ENCODE measurements at regions not wholly inside any gene's neighbourhood (a gene's known extent, or its start where the extent isn't known, plus 50 kb on each side); places are given as distances from the start of the nearest gene placed in this dataset.

GRCh38 chr4:4771160-4771559 is 88.3 kb upstream of the MSX1 start:
- no peak for DNase-seq

DNA sequence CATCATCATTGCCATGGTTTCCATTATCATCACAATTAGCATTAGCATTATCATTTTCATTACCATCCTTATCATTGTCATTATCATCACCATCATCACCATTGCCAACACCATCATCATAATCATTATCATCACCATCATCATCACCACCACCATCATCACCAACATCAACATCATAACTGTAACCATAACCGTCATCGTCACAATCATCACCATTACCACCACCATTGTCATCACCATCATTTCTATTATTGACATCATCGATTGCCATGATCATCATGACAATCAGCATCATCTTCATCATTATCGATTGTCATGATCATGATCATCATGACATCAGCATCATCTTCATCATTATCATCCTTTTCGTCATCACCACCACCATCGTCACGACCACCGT is 88.9 kb upstream of the MSX1 start:
- DNase-seq: no peak

- no peak for DNase-seq
These were observed 92.9 kb upstream of the MSX1 start for GRCh38 chr4:4766564-4766963.

- no peak for DNase-seq
These were observed 93.7 kb upstream of the MSX1 start for GRCh38 chr4:4765811-4766210.

GRCh38 chr4:4764558-4764905 is 94.9 kb upstream of the MSX1 start:
- no peak for DNase-seq

- DNase-seq: no peak
These were observed 95.5 kb upstream of the MSX1 start for GRCh38 chr4:4763822-4764557.

DNA sequence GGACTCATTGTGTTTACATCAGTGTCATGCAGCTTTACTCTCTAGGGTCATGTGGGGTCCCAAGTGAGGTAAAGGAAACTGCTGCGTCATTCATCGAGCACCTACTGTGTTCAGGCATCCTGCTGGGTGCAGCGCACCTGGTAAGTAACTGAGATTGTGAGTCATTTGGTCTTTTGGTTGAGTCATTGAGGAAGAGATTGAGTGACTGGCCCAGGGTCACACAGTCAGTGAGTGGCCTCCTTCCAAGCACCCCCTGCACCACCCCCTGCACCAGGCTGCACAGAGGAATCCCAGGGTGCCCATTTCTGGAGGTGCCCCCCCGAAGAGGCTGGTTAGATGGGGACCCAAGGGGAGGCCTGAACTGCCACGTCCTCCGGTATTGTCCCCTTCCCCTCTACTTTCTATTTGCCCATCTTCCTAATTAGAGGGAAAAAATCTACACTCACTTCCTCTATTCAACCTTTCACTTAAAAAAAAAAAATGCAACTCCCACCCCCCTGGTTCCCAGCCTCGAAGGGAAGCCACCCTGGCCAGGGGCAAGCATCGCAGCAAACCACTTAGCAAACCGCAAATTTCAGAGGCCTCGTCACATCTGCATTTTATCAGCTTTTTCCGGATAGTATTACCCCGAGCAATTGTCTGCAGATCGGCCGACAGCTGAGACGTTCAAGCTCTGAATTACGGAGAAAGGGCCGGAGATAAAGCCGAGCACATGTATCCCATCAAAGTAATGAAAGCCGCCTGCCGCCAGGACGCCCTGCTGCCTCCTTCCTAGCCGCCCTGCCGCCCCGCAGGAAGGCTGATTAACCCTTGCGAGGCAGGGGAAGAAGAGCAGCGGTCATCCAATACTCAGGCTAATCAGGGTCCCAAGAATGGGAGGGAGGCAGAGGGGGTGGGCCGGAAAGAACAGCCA is 96.3 kb upstream of the MSX1 start:
- no peak for DNase-seq

- no peak for DNase-seq
These were observed 97.2 kb upstream of the MSX1 start for GRCh38 chr4:4762300-4762699.

- DNase-seq: no peak
These were observed 98.1 kb upstream of the MSX1 start for GRCh38 chr4:4761128-4761982.

DNA sequence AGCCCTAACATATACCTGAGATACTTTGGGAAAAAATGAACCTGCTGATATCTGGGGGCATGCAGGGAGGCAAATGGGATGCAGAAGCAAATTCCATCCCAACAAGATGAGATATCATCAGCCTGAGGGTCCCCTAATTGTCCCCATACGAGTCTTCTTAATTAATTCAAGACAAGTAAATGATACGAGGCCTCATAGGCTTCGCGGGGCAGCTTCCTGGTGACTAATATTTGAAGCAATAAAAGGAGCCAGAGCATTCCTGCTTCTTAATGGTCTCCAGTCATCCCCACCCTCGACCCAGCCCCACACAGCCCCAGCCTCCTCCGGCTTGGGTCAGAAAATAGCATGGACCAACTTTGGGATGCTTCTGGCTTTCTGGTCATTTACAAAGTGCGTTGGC is 99.6 kb upstream of the MSX1 start:
- no peak for DNase-seq

GRCh38 chr4:4759232-4759631 is 100.2 kb upstream of the MSX1 start:
- no peak for DNase-seq

- no peak for DNase-seq
These were observed 100.8 kb upstream of the MSX1 start for GRCh38 chr4:4758681-4759080.

- DNase-seq: no peak
These were observed 104.2 kb upstream of the MSX1 start for GRCh38 chr4:4755306-4755705.

DNA sequence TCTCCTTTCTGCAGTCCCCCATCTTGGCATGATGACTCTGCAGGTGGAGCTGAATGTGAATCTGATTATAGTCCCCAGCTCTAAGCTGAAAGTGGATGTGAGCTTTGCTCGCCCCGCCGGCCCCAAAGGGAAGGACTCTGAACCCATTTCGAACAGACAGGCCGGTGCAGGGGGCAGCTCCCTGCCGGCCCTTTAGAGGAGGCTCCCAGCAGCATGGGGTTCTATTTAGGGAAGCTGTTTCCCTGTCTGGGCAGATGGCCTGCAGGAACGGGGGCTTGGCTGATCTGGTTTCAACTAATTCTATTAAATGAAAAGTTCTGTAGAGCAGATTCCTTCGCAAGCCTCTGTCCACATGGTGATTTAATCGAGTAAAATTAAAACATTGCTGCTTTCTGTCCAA is 104.8 kb upstream of the MSX1 start:
- no peak for DNase-seq

DNA sequence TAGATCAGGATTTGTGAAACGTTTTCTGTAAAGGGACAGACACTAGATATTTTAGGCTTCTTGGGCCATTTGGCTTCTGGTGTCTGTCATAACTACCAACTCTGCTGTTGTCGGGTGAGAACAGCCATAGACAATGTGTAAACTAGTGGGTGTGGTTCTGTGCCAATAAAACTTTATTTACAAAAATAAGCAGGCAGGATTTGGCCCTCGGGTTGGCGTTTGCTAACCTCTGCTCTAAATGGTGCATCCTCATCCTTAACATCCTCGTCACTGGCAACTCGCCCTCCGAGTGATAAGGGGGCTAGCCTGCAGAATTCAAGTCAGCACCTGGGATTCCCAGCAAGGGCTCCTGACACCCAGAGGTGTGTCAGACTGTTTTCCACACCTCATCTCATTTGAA is 105.8 kb upstream of the MSX1 start:
- no peak for DNase-seq

DNA sequence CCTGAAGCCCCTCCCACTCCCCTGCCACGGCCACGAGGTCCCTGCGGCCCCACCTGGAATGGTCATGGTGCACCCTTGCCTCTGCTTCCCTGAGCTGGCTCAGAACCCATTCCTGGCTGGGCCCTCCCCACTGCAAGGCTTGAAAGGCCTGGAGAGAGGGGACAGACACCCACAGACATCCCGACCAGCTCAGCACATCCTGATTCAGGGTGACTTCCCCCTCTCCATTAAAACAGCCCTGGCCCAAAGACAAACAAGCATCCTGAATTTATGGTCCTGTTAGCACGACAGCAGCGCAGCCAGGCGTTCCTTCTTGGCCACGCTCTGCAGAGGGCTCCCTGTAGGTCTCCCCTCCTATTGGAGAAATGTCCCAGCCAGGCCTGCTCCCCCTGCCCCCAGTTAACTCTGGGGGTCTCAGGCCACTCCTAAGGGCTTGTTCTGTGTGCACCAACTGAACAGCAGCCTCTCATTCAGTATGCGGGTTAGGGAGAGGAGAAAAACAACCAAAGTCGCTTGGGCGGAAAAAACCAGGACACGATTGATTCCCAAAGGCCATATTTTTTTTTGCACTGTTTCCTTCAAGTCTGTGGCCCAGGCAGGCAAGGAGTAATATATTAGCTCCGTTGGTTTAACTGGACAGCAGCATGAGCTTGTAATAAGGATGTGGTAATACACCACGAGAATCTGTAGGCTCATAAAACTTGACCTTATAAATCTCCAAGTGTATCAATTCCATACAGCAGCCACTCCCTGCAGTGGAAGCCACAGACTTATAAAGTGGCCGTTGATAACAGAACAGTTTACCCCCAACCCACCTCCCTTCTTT is 106.7 kb upstream of the MSX1 start:
- DNase-seq: no peak

- DNase-seq: no peak
These were observed 107.4 kb upstream of the MSX1 start for GRCh38 chr4:4752025-4752424.

- DNase-seq: no peak
These were observed 109.3 kb upstream of the MSX1 start for GRCh38 chr4:4750187-4750586.

DNA sequence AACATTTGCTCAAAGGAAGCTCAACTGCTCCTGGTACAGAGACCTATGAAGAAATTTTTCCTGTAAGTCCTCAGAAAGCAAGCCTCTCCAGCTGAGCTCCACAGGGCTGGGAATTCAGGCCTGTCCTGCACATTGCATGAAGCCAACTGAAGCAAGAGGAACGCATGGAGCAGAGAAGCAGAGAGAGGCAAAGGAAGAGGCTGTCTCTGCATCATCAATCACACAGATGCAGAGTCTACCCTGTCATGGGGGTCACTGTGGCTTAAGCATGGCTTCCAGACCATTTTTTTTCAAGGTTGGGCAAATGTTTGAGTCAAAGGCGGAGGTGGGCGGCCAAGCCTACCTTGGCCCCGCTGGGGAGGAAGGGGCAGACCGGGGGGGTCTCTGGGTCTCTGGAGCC is 110.3 kb upstream of the MSX1 start:
- no peak for DNase-seq

DNA sequence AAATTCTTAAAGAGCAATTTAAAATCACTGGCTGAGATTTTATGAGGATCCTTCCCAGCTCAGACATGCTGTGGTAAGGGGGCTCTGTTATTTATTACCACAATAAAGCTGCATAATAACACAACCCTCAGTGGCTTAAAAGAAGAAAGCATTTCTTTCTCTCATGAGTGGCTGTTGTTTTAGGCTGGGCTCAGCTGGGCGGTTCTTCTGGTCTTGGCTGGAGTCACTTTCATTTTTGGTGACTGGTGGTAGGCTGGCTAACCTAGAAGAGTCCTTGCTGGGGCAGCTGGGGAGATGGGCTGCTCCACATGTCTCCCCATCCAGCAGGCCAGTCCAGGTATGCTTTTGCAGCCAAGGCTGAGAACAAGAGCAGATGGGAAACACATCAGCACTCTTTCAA is 113.0 kb upstream of the MSX1 start:
- DNase-seq: no peak

- no peak for DNase-seq
These were observed 119.4 kb upstream of the MSX1 start for GRCh38 chr4:4740071-4740470.

- no peak for DNase-seq
These were observed 123.6 kb upstream of the MSX1 start for GRCh38 chr4:4735870-4736269.
